HG03439 (cell line): ENCODE measurements at regions not wholly inside any gene's neighbourhood (a gene's known extent, or its start where the extent isn't known, plus 50 kb on each side); places are given as distances from the start of the nearest gene placed in this dataset.

Source experiments
- ATAC-seq: cut with Tn5 transposase; IDR thresholded peaks from one replicate; pipeline ENCODE4 v1.9.1; 2021; ENCODE audit warnings: mild to moderate bottlenecking, moderate library complexity; ENCODE audit not compliant: unreplicated experiment

GRCh38 chr6:146902846-146903245 is 301.4 kb upstream of the STXBP5 start:
- ATAC-seq: no peak

GRCh38 chr6:146903451-146903850 is 300.8 kb upstream of the STXBP5 start:
- no peak for ATAC-seq

GRCh38 chr6:146904596-146904995 is 299.6 kb upstream of the STXBP5 start:
- no peak for ATAC-seq

GRCh38 chr6:146905181-146905704 is 299.0 kb upstream of the STXBP5 start:
- no peak for ATAC-seq

GRCh38 chr6:146908786-146909185 is 295.4 kb upstream of the STXBP5 start:
- no peak for ATAC-seq

- no peak for ATAC-seq
These were observed 294.8 kb upstream of the STXBP5 start for GRCh38 chr6:146909376-146909775.

GRCh38 chr6:146909886-146910285 is 294.3 kb upstream of the STXBP5 start:
- ATAC-seq: no peak

- no peak for ATAC-seq
These were observed 293.6 kb upstream of the STXBP5 start for GRCh38 chr6:146910611-146911010.

GRCh38 chr6:146911635-146912215 is 292.5 kb upstream of the STXBP5 start:
- no peak for ATAC-seq

- ATAC-seq: no peak
These were observed 291.2 kb upstream of the STXBP5 start for GRCh38 chr6:146912730-146913685.

- ATAC-seq: no peak
These were observed 290.3 kb upstream of the STXBP5 start for GRCh38 chr6:146913842-146914488.

GRCh38 chr6:146914489-146915483 is 289.4 kb upstream of the STXBP5 start:
- ATAC-seq: no peak

- ATAC-seq: no peak
These were observed 288.5 kb upstream of the STXBP5 start for GRCh38 chr6:146915671-146916127.

- ATAC-seq: no peak
These were observed 287.7 kb upstream of the STXBP5 start for GRCh38 chr6:146916435-146917025.

- ATAC-seq: no peak
These were observed 287.0 kb upstream of the STXBP5 start for GRCh38 chr6:146917182-146917581.

GRCh38 chr6:146917979-146918378 is 286.2 kb upstream of the STXBP5 start:
- no peak for ATAC-seq

GRCh38 chr6:146919017-146919416 is 285.2 kb upstream of the STXBP5 start:
- ATAC-seq: no peak

GRCh38 chr6:146923205-146923833 is 280.9 kb upstream of the STXBP5 start:
- ATAC-seq: no peak

GRCh38 chr6:146925846-146926245 is 278.4 kb upstream of the STXBP5 start:
- no peak for ATAC-seq
